Suppressor macrophage (primary cell): ENCODE measurements at regions not wholly inside any gene's neighbourhood (a gene's known extent, or its start where the extent isn't known, plus 50 kb on each side); places are given as distances from the start of the nearest gene placed in this dataset.
"Not testable (repeated sequence)": the region's sequence is repeated elsewhere in the genome, so short reads cannot be mapped to it uniquely, and the experiment has no call there.

Experiments used
- DNase-seq, 4 experiments: peaks; one replicate each; pipeline ENCODE4 v3.0.0-alpha.2; 2020 to 2022

- not testable (repeated sequence) for DNase-seq
These were observed 180.4 kb upstream of the KLF3 start for GRCh38 chr4:38483628-38484027.

DNA sequence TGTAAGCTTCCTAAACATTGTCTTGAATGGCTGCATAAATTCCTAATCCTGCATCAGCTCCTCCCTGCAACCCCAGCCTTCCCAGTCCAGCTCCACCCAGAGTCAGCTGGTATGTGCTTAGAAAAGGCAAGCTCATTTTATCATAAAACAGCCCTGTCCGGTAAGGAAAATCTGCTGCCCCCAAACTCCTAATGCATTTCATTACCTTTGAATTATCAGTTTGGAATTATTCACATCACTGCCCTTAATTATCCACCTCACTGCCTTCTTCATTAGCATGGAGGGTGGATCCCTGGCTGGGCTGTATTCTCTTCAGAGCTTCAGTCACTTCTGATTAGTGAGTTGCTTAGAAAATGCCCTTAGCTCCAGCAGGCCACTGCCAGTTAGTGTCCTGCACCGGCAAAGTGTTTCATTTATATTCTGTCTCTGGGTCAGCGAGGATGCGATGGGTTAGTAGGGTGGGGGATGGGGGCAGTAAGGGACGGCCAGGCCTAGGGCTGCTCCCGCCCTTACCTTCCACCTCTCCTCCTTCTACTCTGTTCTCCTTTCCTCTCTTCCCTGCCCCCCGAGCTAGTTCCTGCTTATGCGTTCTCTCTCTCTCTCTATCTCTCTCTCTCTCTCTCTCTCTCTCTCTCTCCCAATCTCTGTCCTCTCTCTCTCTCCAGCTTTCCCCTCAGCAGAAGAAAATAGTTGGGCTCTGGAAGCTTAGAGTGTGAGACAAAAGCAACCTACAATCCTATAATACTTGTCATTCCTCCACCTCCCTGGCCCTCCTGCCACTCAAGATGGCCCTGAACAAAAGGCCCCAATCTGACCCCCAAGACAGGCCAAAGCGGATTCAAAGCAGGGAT lies 174.8 kb upstream of the KLF3 start:
- no peak for DNase-seq

DNA sequence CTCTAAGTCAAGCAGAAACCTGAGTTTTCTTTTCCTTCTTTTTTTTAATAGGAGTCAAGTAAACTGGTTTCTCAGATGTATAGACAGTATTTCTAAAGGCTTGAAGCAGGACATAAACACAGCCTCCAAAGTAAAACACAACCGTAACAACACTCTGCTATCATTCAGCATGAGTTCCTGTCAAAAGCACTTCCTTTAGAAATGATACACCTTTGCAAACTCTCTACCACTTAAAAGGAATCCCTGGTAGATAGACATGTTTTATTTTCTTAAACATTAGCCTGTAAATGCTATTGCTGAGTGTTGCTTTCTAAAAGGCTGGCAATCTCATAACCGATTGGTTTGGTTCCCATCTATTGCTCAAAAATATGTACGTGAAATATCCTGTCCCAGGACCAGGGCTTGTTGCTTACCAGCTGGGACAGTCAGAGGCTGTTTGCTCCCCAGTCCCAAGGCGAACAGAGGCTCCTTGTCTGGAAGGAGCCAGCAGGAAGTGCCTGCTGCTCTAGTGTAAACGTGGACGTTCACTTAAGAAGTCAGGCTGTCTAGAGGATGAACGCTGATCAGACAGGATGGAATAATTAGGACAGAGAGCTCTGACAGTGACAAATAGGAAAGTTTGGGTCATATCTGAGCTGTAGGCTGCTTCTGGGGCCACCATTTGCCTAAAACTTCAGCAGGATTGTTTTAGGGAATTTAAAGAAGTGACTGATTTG lies 173.9 kb upstream of the KLF3 start:
- no peak for DNase-seq

GRCh38 chr4:38490753-38491446 lies 173.1 kb upstream of the KLF3 start:
- DNase-seq: no peak

GRCh38 chr4:38491854-38492478 lies 172.0 kb upstream of the KLF3 start:
- no peak for DNase-seq

- no peak for DNase-seq
These were observed 170.9 kb upstream of the KLF3 start for GRCh38 chr4:38493066-38493465.

GRCh38 chr4:38495446-38495845 lies 168.6 kb upstream of the KLF3 start:
- DNase-seq: no peak

DNA sequence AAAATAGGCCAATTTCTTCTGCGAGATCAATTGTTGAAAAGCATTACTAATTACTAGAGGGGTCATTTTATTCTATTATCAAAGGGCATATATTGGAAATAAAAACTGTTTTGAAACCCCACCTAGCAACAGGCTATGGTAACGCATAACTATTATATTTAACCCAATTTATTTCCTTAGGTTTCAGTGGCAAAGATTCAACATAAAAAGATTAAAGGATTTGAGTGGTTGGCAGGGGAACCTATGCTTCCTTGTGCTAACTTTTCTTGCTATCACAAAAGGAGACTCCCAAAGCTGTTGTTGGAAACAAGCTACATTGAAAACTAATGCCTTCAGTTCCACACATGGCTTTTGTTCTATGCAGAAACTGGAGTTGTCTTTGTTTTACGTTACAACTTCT lies 166.9 kb upstream of the KLF3 start:
- no peak for DNase-seq

GRCh38 chr4:38499101-38499500 lies 164.9 kb upstream of the KLF3 start:
- no peak for DNase-seq

DNA sequence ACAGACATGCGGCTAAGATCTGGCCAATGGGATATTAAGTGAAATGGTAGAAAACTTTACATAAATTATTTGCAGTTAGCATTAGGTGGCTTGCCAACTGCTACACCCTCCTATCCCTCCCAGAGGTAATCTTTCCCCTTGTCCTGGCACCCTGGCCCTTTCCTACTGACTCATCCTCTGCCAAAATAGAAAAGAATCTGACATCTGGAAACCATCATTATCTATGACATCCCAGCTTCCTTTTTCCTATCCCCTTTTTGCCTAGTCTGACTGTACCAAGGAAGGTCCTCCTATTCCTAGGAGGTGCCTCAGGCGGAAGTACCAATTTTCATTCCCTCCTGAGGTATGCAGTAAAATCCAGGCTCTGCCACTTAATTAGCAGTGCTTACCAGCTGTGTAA lies 163.6 kb upstream of the KLF3 start:
- DNase-seq: no peak

DNA sequence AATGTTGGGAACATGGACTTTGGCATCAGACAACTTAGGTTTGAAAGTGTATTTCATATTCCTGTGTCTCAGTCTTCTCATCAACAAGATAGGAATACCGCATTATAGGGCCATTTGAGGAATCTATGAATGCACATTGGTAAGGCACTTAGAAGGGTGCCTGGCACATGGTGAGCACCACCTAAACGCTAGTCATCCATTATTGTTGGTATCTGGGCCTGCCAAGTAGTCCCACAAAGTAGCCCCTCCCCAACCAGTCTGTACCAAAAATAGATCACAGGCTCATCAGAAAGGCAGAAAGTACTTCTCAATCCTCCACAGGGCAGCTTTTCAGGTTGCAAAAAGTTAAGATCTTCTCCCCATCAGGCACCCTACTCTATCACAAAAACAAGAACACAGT lies 162.3 kb upstream of the KLF3 start:
- no peak for DNase-seq

DNA sequence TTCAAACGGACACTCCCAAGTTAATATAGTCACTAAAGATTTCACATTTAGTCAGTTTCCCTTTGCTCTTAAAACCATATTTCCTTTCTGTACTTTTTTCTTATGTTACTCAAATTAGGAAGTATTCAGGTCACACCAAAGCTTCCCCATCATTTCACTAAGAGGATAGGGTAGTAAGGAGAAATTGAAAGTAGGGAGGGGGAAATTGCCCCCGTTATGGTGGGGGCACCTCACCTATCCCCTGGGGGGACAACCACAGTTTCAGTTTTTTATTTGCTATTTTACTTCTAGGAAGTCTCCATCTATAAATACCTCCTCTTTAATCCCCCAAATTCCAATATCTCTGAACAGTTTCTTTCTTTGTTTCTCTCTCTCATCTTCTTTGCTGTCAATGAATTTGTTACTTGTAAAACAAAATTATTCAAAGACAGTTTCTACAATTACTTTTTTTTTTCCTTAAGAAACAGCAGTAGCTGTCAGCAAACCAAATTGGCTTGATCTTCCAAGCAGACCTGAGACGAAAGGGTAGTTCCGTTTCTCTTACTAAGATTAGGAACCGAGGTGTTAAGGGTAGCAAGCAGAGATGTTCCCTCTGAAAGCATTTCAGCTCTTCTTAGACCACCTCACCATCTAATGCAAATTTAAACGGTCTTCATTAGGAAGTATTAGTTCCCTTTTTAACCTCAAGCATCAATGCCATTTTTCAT lies 160.2 kb upstream of the KLF3 start:
- no peak for DNase-seq

- DNase-seq: no peak
These were observed 159.6 kb upstream of the KLF3 start for GRCh38 chr4:38504396-38504715.

GRCh38 chr4:38509551-38509950 lies 154.4 kb upstream of the KLF3 start:
- DNase-seq: no peak

GRCh38 chr4:38510201-38510600 lies 153.8 kb upstream of the KLF3 start:
- DNase-seq: no peak

DNA sequence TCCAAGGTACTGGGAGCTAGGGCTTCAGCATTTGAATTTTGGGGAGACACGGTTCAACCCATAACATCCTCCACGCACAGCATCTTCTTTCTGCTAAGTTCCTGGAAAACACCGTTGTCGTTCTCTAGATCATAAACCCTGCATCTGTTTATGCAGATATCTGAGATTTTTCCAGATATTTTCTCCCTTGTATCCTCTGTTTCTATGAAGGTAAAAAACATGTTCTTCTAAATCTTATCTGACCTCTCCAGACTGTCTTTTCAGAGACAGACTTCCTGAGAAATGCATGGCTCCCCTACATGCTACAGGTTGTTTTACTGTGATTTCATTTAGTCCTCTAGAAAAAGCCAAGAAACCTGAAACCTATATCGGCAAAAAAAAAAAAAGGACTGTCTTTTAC lies 152.3 kb upstream of the KLF3 start:
- no peak for DNase-seq

- DNase-seq: no peak
These were observed 151.2 kb upstream of the KLF3 start for GRCh38 chr4:38512840-38513239.

- DNase-seq: no peak
These were observed 149.4 kb upstream of the KLF3 start for GRCh38 chr4:38514465-38515146.

- DNase-seq: no peak
These were observed 147.8 kb upstream of the KLF3 start for GRCh38 chr4:38516190-38516589.

- peak; percentile 46 to 79 (median 70) for DNase-seq
These were observed 144.3 kb upstream of the KLF3 start for GRCh38 chr4:38519666-38520065.

GRCh38 chr4:38523054-38523453 lies 140.9 kb upstream of the KLF3 start:
- DNase-seq: peak; percentile 60 to 78 (median 68)
